ENCODE measurements at regions not wholly inside any gene's neighbourhood (a gene's known extent, or its start where the extent isn't known, plus 50 kb on each side); places are given as distances from the start of the nearest gene placed in this dataset.

- Histone ChIP-seq H3K9me3 (replicated peaks in 1 of 3) (no peaks in the 10 kb centered on the region), H3K4me1 (replicated peaks in 1 of 2) (no peaks in the 10 kb centered on the region), H3K27me3 (no peaks in the 10 kb centered on the region), H3K4me3 (no peak overlapping the region), H3K27ac (no peak overlapping the region), H3K36me3 (replicated peaks in 1 of 2) (no peaks in the 10 kb centered on the region)
- TF ChIP-seq POLR2A (IDR thresholded peaks at IDR 0.05) (no peak), CTCF (IDR thresholded peaks at IDR 0.05) (no peak)
- no peak for DNase-seq
- WGBS, 4 donors, result 89 to 92% (median 91%) methylated on average over 2 of the region's 2 CpGs
- intact Hi-C loops (cut with DNase I), result no loop called here
These were observed 80.1 kb upstream of the PTGFR start for GRCh38 chr1:78410643-78411042.

GRCh38 chr1:78411707-78412106 is 79.1 kb upstream of the PTGFR start:
- TF ChIP-seq CTCF (IDR thresholded peaks at IDR 0.05), result no peak
- TF ChIP-seq POLR2A (IDR thresholded peaks at IDR 0.05), result no peak
- H3K27ac ChIP-seq, result no peak overlapping the region
- H3K27me3 ChIP-seq, result no peaks in the 10 kb centered on the region
- H3K4me1 ChIP-seq (replicated peaks in 1 of 2), result no peaks in the 10 kb centered on the region
- 49 to 52% (median 49%) methylated on average over 3 of the region's 3 CpGs for WGBS, 4 donors
- H3K36me3 ChIP-seq (replicated peaks in 1 of 2), result no peaks in the 10 kb centered on the region
- H3K4me3 ChIP-seq, result no peak overlapping the region
- intact Hi-C loops (cut with DNase I), result no loop called here
- DNase-seq, result no peak
- H3K9me3 ChIP-seq (replicated peaks in 1 of 3), result no peaks in the 10 kb centered on the region

GRCh38 chr1:78415165-78415564 is 75.6 kb upstream of the PTGFR start:
- Histone ChIP-seq H3K27me3 (no peaks in the 10 kb centered on the region), H3K4me3 (no peak overlapping the region), H3K36me3 (replicated peaks in 1 of 2) (no peaks in the 10 kb centered on the region), H3K27ac (no peak overlapping the region), H3K4me1 (replicated peaks in 1 of 2) (no peaks in the 10 kb centered on the region), H3K9me3 (replicated peaks in 1 of 3) (no peaks in the 10 kb centered on the region)
- intact Hi-C loops (cut with DNase I), result no loop called here
- TF ChIP-seq CTCF (IDR thresholded peaks at IDR 0.05), result no peak
- no peak for TF ChIP-seq POLR2A (IDR thresholded peaks at IDR 0.05)
- DNase-seq, result no peak
- WGBS, 4 donors, result 65 to 74% (median 71%) methylated on average over 1 of the region's 1 CpG

- Histone ChIP-seq H3K27me3 (no peaks in the 10 kb centered on the region), H3K9me3 (replicated peaks in 1 of 3) (no peaks in the 10 kb centered on the region), H3K4me3 (no peak overlapping the region), H3K4me1 (replicated peaks in 1 of 2) (no peaks in the 10 kb centered on the region), H3K36me3 (replicated peaks in 1 of 2) (no peaks in the 10 kb centered on the region), H3K27ac (no peak overlapping the region)
- no peak for DNase-seq
- WGBS, 4 donors, result 54 to 60% (median 54%) methylated on average over 3 of the region's 3 CpGs
- intact Hi-C loops (cut with DNase I), result no loop called here
- no peak for TF ChIP-seq POLR2A (IDR thresholded peaks at IDR 0.05)
- TF ChIP-seq CTCF (IDR thresholded peaks at IDR 0.05), result no peak
These were observed 71.5 kb upstream of the PTGFR start for GRCh38 chr1:78419309-78419708.

All from adrenal gland (tissue), 9 donors.